Upper lobe of right lung (tissue), 1 donor: ENCODE measurements at regions not wholly inside any gene's neighbourhood (a gene's known extent, or its start where the extent isn't known, plus 50 kb on each side); places are given as distances from the start of the nearest gene placed in this dataset.

Source experiments
- ATAC-seq: fragments of 200-7000 bp; cut with Tn5 transposase; one replicate; pipeline ENCODE4 v1.9.1; 2020; ENCODE audit warnings: mild to moderate bottlenecking, moderate library complexity
- DNase-seq: peaks from one replicate; pipeline ENCODE4 v3.0.0-alpha.2; 2020
- H3K27ac ChIP-seq: fragments of 200-600 bp; one replicate; pipeline ENCODE4 v1.8.0; 2022
- H3K27me3 ChIP-seq: fragments of 200-600 bp; one replicate; pipeline ENCODE4 v1.8.0; 2022; ENCODE audit warnings: mild to moderate bottlenecking
- H3K36me3 ChIP-seq: fragments of 200-600 bp; one replicate; pipeline ENCODE4 v1.8.0; 2022
- H3K4me1 ChIP-seq: fragments of 200-600 bp; one replicate; pipeline ENCODE4 v1.8.0; 2022
- H3K4me3 ChIP-seq: fragments of 200-600 bp; one replicate; pipeline ENCODE4 v1.8.0; 2022; ENCODE audit warnings: mild to moderate bottlenecking
- H3K9me3 ChIP-seq: fragments of 200-600 bp; one replicate; pipeline ENCODE4 v1.8.0; 2022
- CTCF ChIP-seq: fragments of 200-600 bp; IDR thresholded peaks from one replicate; pipeline ENCODE4 v1.8.0; 2022; ENCODE audit warnings: antibody characterized with exemption
- intact Hi-C: fragments of 100-400 bp; cut with DNase I; formaldehyde crosslinking; loops from one replicate; pipeline ENCODE4 v1.11.0; 2022
- donor health status: DM: no; HTN: yes; CAD: no; lungs with severe emphysema.

GRCh38 chr18:60130284-60130683, 230.5 kb downstream of the PMAIP1 start:
- Histone ChIP-seq H3K9me3 (no peaks in the 10 kb centered on the region), H3K27ac (no peak overlapping the region), H3K4me1 (no peaks in the 10 kb centered on the region), H3K36me3 (no peaks in the 10 kb centered on the region), H3K4me3 (no peak overlapping the region), H3K27me3 (no peaks in the 10 kb centered on the region)
- no peak for TF ChIP-seq CTCF
- ATAC-seq, result no peak
- intact Hi-C loops, result no loop called here
- DNase-seq, result no peak

- intact Hi-C loops, result no loop called here
- TF ChIP-seq CTCF, result no peak
- Histone ChIP-seq H3K9me3 (no peaks in the 10 kb centered on the region), H3K36me3 (no peaks in the 10 kb centered on the region), H3K27me3 (no peaks in the 10 kb centered on the region), H3K27ac (no peak overlapping the region), H3K4me1 (no peaks in the 10 kb centered on the region), H3K4me3 (no peak overlapping the region)
- ATAC-seq (no peak), DNase-seq (no peak)
These were observed 223.2 kb downstream of the PMAIP1 start for GRCh38 chr18:60123031-60123430.

GRCh38 chr18:60122339-60122738, 222.5 kb downstream of the PMAIP1 start:
- no peaks in the 10 kb centered on the region for H3K27me3 ChIP-seq
- no peaks in the 10 kb centered on the region for H3K9me3 ChIP-seq
- intact Hi-C loops, result no loop called here
- H3K4me3 ChIP-seq, result no peak overlapping the region
- DNase-seq (no peak), ATAC-seq (no peak)
- TF ChIP-seq CTCF, result no peak
- H3K27ac ChIP-seq, result no peak overlapping the region
- no peaks in the 10 kb centered on the region for H3K36me3 ChIP-seq
- no peaks in the 10 kb centered on the region for H3K4me1 ChIP-seq

- Histone ChIP-seq H3K9me3 (no peaks in the 10 kb centered on the region), H3K36me3 (no peaks in the 10 kb centered on the region), H3K27ac (no peak overlapping the region), H3K27me3 (no peaks in the 10 kb centered on the region), H3K4me1 (no peaks in the 10 kb centered on the region), H3K4me3 (no peak overlapping the region)
- TF ChIP-seq CTCF, result no peak
- DNase-seq, result no peak
- intact Hi-C loops, result no loop called here
- no peak for ATAC-seq
These were observed 220.5 kb downstream of the PMAIP1 start for GRCh38 chr18:60120231-60120750.

- DNase-seq, result no peak
- H3K36me3 ChIP-seq, result no peaks in the 10 kb centered on the region
- no peak for ATAC-seq
- no peaks in the 10 kb centered on the region for H3K4me1 ChIP-seq
- H3K27me3 ChIP-seq, result no peaks in the 10 kb centered on the region
- H3K27ac ChIP-seq, result no peak overlapping the region
- TF ChIP-seq CTCF, result no peak
- no peaks in the 10 kb centered on the region for H3K9me3 ChIP-seq
- H3K4me3 ChIP-seq, result no peak overlapping the region
- intact Hi-C loops, result no loop called here
These were observed 217.5 kb downstream of the PMAIP1 start for GRCh38 chr18:60117321-60117720.

GRCh38 chr18:60113396-60113795, 213.6 kb downstream of the PMAIP1 start:
- DNase-seq (no peak), ATAC-seq (no peak)
- intact Hi-C loops, result no loop called here
- Histone ChIP-seq H3K4me3 (no peak overlapping the region), H3K36me3 (no peaks in the 10 kb centered on the region), H3K27me3 (no peaks in the 10 kb centered on the region), H3K27ac (no peak overlapping the region), H3K9me3 (no peaks in the 10 kb centered on the region), H3K4me1 (no peaks in the 10 kb centered on the region)
- TF ChIP-seq CTCF, result no peak
